ENCODE measurements at regions not wholly inside any gene's neighbourhood (a gene's known extent, or its start where the extent isn't known, plus 50 kb on each side); places are given as distances from the start of the nearest gene placed in this dataset.

DNA sequence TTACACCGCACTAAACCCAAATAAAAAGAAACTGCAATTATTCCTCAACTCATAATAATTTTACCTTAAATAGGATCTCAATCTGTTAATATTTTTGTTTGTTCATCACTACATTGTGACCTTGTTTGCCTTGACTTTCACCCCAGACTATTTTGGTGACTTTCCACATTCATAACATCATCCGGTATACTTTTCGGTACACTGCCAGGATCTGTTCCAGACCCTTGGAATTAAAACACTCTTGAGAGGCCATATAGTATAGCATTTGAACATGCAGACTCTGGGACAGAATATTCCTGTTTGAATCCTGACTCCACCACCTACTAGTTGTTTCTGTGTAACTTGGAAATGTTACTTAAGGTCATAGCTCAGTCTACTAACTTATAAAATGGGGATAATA, 577.4 kb downstream of the METTL4 start:
- no peak for DNase-seq

DNA sequence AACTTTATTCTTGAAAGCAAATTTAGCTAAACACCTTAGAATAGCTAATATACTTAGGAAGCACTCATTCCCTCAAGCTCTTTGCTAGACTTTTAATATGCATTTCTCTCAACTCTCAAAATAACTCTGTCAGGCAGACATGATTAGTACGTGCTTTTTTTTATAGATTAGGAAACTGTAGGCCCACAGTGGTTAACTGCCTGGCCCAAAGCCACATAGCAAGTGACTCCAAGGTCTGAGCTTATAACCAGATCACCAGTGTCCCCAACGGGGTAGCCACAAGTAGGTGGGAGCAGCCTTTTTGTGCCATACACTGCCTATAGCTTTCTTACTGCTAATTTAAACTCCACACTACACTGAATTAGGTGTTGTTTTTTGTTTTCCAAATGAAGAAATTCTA, 576.8 kb downstream of the METTL4 start:
- DNase-seq, result no peak

DNA sequence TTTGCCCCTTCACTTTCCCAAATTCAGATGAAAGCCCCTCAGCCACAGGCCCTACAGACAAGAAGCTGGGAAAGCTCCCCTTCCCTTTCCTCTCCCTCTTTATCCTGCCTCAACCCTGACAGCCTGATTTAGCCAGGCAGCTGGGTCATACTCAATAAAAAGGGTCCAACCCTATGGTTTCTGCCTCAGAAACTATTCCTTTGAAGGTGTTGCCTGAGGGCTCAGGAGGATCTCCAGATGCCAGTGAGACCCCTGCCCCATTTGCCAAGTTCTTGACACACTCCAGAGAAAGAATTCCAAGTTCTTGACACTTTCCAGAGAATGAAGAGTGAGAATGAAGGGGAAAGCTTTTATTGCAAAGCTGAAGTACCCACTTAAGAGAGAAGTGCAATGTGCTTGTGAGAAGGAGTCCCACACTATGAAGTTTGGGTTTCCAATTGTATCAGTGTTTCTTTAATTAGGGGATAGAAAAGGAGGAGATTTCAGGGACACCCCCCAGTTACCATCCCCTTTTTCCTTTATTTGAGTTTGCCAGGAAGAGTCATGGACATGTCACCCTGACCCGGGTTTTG, 576.2 kb downstream of the METTL4 start:
- no peak for DNase-seq

GRCh38 chr18:1998121-1998520, 573.2 kb downstream of the METTL4 start:
- DNase-seq, result no peak

GRCh38 chr18:1999387-1999786, 571.9 kb downstream of the METTL4 start:
- DNase-seq, result no peak

- no peak for DNase-seq
These were observed 569.2 kb downstream of the METTL4 start for GRCh38 chr18:2002151-2002550.

GRCh38 chr18:2002604-2003003, 568.7 kb downstream of the METTL4 start:
- DNase-seq, result no peak

DNA sequence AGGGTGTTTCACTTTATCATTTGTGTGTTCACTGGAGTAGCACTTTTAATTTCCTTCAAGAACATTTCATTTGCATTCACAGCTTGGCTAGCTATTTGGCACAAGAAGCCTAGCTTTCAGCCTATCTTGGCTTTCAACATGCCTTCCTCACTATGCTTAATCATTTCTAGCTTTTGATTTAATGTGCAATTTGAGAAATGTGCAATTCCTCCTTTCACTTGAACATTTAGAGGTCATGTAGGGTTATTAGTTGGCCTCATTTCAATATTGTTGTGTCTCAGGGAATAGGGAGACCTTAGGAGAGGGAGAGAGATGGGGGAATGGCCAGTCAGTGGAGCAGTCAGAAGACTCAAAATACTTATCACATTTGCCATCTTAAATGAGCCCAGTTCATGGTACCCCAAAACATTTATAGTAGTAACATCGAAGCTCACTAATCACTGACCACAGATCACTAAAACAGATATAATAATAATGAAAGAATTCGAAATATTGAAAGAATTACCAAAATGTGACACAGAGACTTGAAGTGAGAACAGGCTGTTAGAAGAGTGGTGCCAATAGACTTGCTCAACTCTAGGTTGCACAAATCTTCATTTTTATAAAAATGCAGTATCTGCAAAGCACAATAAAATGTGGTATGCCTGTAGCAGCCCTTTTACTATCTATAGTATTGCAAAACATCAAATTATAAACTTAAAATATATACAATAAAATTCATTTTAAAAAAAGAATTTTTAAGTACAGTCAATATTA, 561.2 kb downstream of the METTL4 start:
- DNase-seq, result no peak

GRCh38 chr18:2027016-2027415, 544.3 kb downstream of the METTL4 start:
- DNase-seq, result no peak

DNA sequence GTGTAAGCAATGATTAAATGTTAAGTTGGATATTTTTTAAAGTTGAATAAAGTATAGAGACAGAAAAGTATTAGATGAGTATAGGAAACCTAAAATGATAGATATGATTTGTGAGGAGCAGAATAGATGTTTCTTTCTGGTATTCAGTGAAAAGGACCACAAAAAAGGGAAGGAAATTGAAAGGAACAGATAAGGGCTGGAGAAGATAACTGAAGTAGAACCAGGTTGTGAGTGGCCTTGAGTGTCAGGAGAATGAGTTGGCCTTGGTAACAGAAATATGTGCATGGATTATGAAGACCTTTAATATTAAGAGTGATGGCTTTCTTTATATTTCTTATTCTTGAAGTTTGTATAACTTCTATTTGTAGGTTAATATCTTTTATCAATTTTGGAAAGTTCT, 543.5 kb downstream of the METTL4 start:
- no peak for DNase-seq

DNA sequence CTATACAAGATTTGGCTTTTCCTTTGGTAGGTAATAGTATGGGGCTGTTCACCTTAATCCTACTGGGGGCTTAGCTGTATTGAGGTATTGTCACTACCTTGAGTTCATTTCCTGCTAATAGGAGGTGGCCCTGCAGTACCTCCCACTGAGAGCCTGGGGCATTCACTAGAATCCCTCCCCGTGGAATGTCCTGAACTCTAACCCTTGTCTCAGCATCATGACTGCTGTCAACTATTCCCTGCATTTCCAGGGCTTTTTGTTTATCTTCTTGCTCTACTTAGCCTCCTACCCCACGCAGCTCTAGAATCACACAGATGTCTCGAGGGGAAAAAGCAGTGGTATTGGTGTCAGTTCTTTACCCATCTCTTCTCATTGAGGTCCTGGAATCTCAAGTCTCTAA, 542.3 kb downstream of the METTL4 start:
- no peak for DNase-seq

- no peak for DNase-seq
These were observed 540.7 kb downstream of the METTL4 start for GRCh38 chr18:2030647-2031046.

DNA sequence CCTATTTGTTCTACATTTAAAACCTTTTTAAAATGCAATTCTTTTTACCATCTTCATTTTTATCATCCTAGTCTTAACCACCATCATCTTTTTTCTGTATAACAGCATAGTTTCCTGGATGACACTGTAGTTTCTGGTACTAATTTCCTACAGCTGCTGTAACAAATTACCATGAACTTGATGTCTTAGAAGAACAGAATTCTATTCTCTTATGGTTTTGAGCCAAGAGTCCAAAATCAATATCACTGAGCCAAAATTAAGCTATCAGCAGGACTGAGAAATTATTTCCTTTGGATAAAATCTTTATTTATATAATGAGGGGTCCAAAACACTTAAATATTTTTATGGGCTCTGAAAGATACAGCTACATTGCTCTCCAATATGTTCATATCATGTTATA, 539.3 kb downstream of the METTL4 start:
- no peak for DNase-seq

- DNase-seq, result no peak
These were observed 536.2 kb downstream of the METTL4 start for GRCh38 chr18:2035056-2035455.

- DNase-seq, result no peak
These were observed 535.2 kb downstream of the METTL4 start for GRCh38 chr18:2036086-2036485.

DNA sequence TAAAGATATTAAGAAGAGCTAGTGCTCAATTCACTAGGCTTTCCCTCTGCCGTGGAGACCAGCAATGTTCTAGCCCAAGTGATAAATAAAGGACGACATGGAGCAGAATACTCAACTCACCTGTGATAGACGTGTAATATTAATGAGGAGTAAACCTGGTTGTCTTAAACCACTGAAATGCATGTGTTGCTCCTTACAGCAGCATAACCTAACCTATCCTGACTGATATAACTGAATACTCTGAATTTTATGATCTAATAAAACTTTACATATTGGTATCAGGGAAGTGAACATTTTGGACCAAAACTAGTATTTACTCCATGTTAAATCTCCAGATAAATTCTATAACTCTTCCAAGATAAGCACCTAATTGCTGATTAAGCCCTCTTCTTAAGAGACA, 531.0 kb downstream of the METTL4 start:
- no peak for DNase-seq

- no peak for DNase-seq
These were observed 521.3 kb downstream of the METTL4 start for GRCh38 chr18:2049986-2050385.

DNA sequence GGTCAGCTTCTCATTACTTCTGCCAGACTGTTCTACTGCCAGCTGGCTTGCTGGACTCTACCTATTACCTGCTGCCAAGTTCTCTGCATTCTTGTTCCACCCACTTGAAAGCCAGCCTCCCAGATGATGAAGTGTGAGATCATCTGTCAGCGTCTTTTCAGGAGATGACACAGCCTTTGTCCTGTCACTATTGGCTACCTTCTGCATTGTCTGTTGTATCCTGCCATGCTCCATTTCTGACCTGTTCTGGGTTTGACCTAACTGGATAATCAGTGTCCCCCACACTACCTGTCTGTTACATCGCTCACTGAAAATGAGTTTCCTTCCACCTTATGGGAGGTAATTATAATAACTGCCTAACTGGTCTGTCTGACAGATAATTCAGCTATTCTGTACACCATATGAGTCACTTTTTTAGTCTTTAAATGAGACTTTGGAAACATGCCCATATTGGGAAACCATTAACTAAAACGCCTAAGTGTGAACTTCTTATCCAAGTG, 520.6 kb downstream of the METTL4 start:
- no peak for DNase-seq

- no peak for DNase-seq
These were observed 517.7 kb downstream of the METTL4 start for GRCh38 chr18:2053490-2054089.

DNA sequence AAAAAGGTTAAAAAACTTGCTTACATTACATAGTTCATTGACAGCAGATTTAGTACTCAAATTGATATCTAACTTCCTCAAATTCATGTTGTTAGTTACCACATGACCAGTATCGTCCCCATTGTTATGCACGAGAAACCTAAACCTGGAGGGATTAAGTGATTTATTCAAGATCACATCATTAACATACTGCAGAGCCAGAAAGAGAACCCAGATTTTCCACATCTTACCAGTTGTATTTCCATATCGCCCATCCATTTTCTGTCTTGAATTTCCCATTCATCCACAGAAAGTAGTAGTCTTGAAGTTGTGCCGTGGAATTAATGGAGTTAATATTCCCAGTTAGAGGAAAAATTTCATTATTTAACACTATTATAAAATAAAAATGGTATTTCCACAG, 512.0 kb downstream of the METTL4 start:
- DNase-seq, result no peak

DNA sequence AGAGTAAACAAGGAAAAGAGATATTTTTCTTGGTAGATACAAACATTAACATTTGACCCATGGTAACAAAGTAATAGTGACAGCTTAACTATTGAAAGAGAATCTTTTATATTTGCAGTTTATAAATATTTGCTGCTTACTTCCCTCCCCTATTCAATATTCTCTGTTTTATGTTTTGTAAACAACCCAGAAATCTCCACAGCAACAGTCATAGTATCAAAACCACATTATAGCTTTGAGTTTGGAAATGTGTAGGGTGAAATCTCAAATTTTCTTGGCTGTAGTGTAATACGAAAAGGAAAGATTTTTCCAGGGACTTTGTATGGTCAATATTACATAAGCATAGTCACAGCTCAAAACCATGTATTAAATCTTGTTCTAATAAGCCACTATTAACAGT, 511.2 kb downstream of the METTL4 start:
- no peak for DNase-seq

DNA sequence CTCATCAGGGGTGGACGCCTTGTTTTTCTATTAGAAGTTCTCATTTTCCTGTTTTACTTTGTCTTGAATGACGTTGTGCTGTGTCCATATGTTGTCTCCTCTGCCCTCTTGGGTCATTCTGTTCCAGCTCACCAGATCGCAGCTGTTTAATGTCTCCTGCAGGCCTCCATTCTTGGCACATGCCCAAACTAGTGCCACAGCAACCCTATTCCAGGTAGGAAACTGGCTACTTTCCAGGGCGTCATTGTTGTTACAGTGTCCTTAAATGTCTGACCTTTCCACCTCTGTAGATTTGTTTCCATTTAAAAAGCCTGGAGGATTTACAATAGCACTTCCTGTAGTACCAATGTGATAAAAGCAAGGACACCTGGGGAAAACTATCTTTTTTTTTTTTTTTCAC, 500.7 kb downstream of the METTL4 start:
- no peak for DNase-seq

- DNase-seq, result no peak
These were observed 495.8 kb downstream of the METTL4 start for GRCh38 chr18:2075499-2075898.

DNA sequence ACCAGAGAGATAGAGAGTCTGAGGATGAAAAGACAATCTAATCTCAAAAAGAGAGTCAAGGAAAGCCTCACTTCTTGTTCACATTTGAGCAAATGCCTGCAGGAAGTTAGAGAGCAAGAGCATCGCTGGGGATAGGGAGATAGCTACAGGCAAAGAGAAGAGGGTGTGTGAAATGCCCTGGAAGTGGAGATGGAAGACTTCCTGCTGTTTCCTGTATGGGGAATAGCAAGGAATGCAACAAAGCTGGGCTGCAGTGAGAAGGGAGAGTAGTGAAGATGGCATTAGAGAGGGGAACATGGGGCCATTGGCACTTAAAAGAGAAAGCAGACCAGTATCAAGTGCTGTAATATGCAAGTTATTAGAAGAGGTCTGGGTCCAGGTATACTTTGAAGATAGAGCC, 488.6 kb downstream of the METTL4 start:
- DNase-seq, result no peak

All from inflammatory macrophage treated with lipopolysaccharide for 4 hours (primary cell).